ENCODE measurements at regions not wholly inside any gene's neighbourhood (a gene's known extent, or its start where the extent isn't known, plus 50 kb on each side); places are given as distances from the start of the nearest gene placed in this dataset.

DNA sequence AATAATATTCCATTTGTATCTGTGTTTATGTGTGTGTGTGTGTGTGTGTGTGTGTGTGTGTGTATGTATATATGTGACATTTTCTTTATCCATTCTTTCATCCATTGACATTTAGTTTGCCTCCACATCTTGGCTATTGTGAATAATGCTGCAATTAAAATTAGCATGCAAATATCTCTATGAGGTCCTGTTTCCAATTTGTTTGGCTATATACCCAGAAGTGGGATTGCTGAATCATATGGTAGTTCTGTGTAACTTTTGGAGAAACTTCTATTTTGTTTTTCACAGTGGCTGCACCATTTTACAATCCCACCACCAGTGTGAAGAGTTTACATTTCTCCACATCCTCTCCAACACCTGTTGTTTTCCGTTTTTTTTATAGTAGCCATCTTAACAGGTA, 53.1 kb downstream of the CH25H start:
- no peaks in the 10 kb centered on the region for H3K9me3 Mint-ChIP-seq (ENCODE audit: low read depth)
- peaks cover 8% of the 10 kb centered on the region for H3K27me3 Mint-ChIP-seq
- peaks cover 9% of the 10 kb centered on the region for H3K4me1 Mint-ChIP-seq (ENCODE audit: low read depth)
- no peak overlapping the region for H3K27ac Mint-ChIP-seq
- H3K4me3 Mint-ChIP-seq, result no peak overlapping the region
- H3K36me3 Mint-ChIP-seq, result no peaks in the 10 kb centered on the region

- Mint-ChIP-seq H3K36me3 (no peaks in the 10 kb centered on the region), H3K27me3 (peaks cover 8% of the 10 kb centered on the region), H3K4me1 (ENCODE audit: low read depth) (peaks cover 2% of the 10 kb centered on the region), H3K4me3 (no peak overlapping the region), H3K27ac (no peak overlapping the region), H3K9me3 (ENCODE audit: low read depth) (no peaks in the 10 kb centered on the region)
Observed at GRCh38 chr10:89153116-89153515, 54.0 kb downstream of the CH25H start.

- no peaks in the 10 kb centered on the region for H3K36me3 Mint-ChIP-seq
- peaks cover 8% of the 10 kb centered on the region for H3K27me3 Mint-ChIP-seq
- H3K27ac Mint-ChIP-seq, result no peak overlapping the region
- H3K4me1 Mint-ChIP-seq (ENCODE audit: low read depth), result no peaks in the 10 kb centered on the region
- H3K4me3 Mint-ChIP-seq, result no peak overlapping the region
- H3K9me3 Mint-ChIP-seq (ENCODE audit: low read depth), result no peaks in the 10 kb centered on the region
Observed at GRCh38 chr10:89151857-89152256, 55.3 kb downstream of the CH25H start.

GRCh38 chr10:89148061-89148460, 59.1 kb downstream of the CH25H start:
- Mint-ChIP-seq H3K4me1 (ENCODE audit: low read depth) (peaks cover 2% of the 10 kb centered on the region), H3K9me3 (ENCODE audit: low read depth) (no peaks in the 10 kb centered on the region), H3K36me3 (no peaks in the 10 kb centered on the region), H3K4me3 (no peak overlapping the region), H3K27me3 (no peaks in the 10 kb centered on the region), H3K27ac (no peak overlapping the region)

DNA sequence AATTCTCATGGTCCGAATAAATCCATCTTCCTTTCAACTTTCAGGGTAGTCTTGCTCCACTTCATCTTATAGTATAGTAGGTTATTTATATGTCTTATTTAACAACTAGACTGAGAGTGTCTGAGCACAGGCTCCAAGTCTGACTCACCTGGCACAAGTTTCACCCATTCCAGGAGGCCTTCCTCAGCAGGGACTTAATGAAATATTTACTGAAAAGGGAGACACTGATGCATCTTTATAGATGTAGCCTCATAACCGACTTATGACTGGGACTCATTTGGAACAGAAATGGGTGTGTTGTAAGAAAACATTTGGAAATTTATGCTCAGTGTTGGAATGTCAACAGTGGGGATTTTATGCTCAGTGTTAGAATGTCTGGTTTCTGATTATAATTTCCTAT, 59.9 kb downstream of the CH25H start:
- Mint-ChIP-seq H3K4me1 (ENCODE audit: low read depth) (peaks cover 2% of the 10 kb centered on the region), H3K4me3 (no peak overlapping the region), H3K27me3 (no peaks in the 10 kb centered on the region), H3K27ac (no peak overlapping the region), H3K9me3 (ENCODE audit: low read depth) (no peaks in the 10 kb centered on the region), H3K36me3 (no peaks in the 10 kb centered on the region)

GRCh38 chr10:89144836-89145235, 62.3 kb downstream of the CH25H start:
- Mint-ChIP-seq H3K4me1 (ENCODE audit: low read depth) (peaks cover 2% of the 10 kb centered on the region), H3K9me3 (ENCODE audit: low read depth) (no peaks in the 10 kb centered on the region), H3K27ac (no peak overlapping the region)

DNA sequence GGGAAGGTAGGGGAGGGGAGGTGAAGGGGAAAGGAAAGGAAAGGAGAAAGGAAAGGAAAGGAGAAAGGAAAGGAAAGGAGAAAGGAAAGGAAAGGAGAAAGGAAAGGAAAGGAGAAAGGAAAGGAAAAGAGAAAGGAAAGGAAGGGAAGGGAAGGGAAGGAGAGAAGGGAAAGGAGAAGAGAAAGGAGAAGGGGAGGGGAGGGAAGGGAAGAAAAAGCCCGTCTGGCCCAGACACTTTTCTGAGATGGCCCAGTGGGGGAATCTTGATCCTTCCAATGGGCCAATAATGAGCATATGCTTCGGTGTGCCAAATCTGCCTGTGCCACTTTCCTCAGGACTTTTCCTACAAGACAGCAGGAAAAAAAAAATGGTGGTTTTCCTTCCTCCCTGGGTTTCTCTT, 64.5 kb downstream of the CH25H start:
- Mint-ChIP-seq H3K4me1 (ENCODE audit: low read depth) (peaks cover 2% of the 10 kb centered on the region), H3K27ac (no peak overlapping the region), H3K9me3 (ENCODE audit: low read depth) (no peaks in the 10 kb centered on the region), H3K27me3 (no peaks in the 10 kb centered on the region), H3K36me3 (no peaks in the 10 kb centered on the region), H3K4me3 (no peak overlapping the region)

More at GRCh38 chr10:89144836-89145235, 62.3 kb downstream of the CH25H start:
- Mint-ChIP-seq H3K36me3 (no peaks in the 10 kb centered on the region), H3K4me3 (no peak overlapping the region), H3K27me3 (no peaks in the 10 kb centered on the region)

DNA sequence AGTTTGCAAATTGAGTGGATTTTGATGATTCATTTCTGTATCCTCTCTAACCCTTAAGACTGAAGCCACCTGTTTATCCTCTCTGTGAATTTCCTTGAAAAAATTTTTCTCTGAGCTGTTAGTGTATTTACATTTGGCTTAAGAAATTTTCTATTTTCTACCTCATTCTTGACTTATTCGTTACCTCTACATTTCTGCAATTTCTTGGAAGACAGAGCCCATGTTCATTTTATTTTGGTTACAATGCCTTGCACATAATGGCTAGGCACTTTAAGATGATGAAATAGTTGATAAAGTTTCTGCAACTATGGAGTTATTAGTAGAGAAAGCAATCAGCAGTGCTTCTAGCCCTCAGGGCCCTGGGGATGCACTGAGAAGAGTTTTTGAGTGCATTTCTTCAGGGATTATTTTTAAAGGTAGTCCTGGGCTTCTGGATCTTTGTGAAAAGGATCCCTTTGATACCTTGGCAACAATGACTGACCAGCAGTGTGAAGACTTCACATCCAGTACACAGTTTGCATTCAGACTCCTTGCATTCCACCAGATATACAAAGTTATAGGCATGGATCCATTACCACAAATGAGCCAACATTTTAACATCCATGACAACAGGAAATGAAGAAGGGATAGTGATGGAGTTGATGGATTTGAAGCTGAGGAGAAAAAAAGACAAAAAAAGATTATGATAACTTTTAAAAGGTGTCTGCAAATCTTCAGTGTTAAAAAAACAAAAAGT, 68.2 kb downstream of the CH25H start:
- Mint-ChIP-seq H3K4me1 (ENCODE audit: low read depth) (no peaks in the 10 kb centered on the region), H3K27me3 (no peaks in the 10 kb centered on the region), H3K27ac (no peak overlapping the region), H3K9me3 (ENCODE audit: low read depth) (no peaks in the 10 kb centered on the region), H3K36me3 (no peaks in the 10 kb centered on the region), H3K4me3 (no peak overlapping the region)

DNA sequence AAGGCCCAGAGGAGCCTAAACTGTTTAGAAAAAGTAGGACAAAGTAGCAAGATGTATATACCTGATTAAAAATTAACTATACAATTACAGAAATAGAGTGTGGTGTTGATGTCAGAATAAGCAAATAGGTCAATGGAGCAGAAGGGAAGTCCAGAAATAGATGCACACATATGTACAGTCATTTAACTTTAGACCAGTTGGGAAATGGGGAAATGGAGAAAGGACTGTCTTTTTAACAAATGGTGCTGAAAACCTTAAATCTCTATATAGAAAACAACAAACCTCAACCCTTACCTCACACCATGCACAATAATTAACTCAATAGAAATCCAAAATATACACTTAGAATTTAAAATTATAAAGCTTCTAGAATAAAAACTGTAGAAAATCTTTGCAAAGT, 72.2 kb downstream of the CH25H start:
- Mint-ChIP-seq H3K36me3 (no peaks in the 10 kb centered on the region), H3K27ac (no peak overlapping the region), H3K9me3 (ENCODE audit: low read depth) (no peaks in the 10 kb centered on the region), H3K4me1 (ENCODE audit: low read depth) (no peaks in the 10 kb centered on the region), H3K4me3 (no peak overlapping the region), H3K27me3 (no peaks in the 10 kb centered on the region)

DNA sequence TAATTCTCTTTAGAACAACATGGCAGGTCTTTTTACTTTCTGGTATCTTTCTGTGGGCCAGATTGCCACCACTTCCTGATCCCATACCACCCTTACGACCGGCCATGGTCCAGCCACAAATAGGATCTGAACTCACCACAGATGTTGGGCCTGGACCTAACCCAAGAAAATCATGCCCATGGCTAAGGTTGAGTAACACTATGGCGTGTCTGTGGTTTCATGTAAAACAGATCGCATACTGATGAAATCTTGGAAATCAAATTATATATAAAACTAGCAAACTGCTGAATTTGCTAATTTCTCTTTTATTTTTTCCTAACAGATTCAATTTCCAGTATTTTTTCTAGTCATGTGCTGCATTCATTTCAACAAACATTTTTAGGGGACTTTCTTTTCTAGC, 77.2 kb downstream of the CH25H start:
- Mint-ChIP-seq H3K4me1 (ENCODE audit: low read depth) (no peaks in the 10 kb centered on the region), H3K27ac (no peak overlapping the region)

GRCh38 chr10:89122433-89123051, 84.6 kb downstream of the CH25H start:
- H3K9me3 Mint-ChIP-seq (ENCODE audit: low read depth), result no peaks in the 10 kb centered on the region
- H3K4me1 Mint-ChIP-seq (ENCODE audit: low read depth), result no peaks in the 10 kb centered on the region
- H3K36me3 Mint-ChIP-seq, result peaks cover 2% of the 10 kb centered on the region
- H3K27ac Mint-ChIP-seq, result no peak overlapping the region
- peaks cover 9% of the 10 kb centered on the region for H3K27me3 Mint-ChIP-seq
- H3K4me3 Mint-ChIP-seq, result no peak overlapping the region

More for the DNA sequence above, 77.2 kb downstream of the CH25H start:
- no peaks in the 10 kb centered on the region for H3K9me3 Mint-ChIP-seq (ENCODE audit: low read depth)
- H3K36me3 Mint-ChIP-seq, result no peaks in the 10 kb centered on the region
- H3K27me3 Mint-ChIP-seq, result peaks cover 2% of the 10 kb centered on the region
- H3K4me3 Mint-ChIP-seq, result no peak overlapping the region

DNA sequence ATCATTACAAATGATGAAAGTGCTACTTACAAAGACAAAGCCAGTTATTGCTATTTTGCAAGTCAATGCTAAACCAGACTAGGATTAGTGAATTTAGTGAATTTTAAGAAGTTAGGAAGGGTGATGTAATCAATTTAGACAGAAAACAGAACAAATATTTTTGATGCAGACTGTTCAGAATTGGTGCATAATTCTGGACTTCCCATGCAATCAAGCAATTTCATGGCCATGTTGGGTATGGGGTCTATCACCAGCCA, 85.4 kb downstream of the CH25H start:
- peaks cover 11% of the 10 kb centered on the region for H3K27me3 Mint-ChIP-seq
- no peaks in the 10 kb centered on the region for H3K9me3 Mint-ChIP-seq (ENCODE audit: low read depth)
- no peaks in the 10 kb centered on the region for H3K4me1 Mint-ChIP-seq (ENCODE audit: low read depth)
- H3K27ac Mint-ChIP-seq, result no peak overlapping the region
- peaks cover 2% of the 10 kb centered on the region for H3K36me3 Mint-ChIP-seq
- no peak overlapping the region for H3K4me3 Mint-ChIP-seq

- Mint-ChIP-seq H3K27ac (no peak overlapping the region), H3K4me3 (no peak overlapping the region), H3K27me3 (peaks cover 13% of the 10 kb centered on the region), H3K9me3 (ENCODE audit: low read depth) (no peaks in the 10 kb centered on the region), H3K36me3 (peaks cover 2% of the 10 kb centered on the region), H3K4me1 (ENCODE audit: low read depth) (no peaks in the 10 kb centered on the region)
Observed at GRCh38 chr10:89120931-89121763, 86.0 kb downstream of the CH25H start.

GRCh38 chr10:89119651-89120050, 87.5 kb downstream of the CH25H start:
- H3K27me3 Mint-ChIP-seq, result peaks cover 13% of the 10 kb centered on the region
- no peak overlapping the region for H3K4me3 Mint-ChIP-seq
- no peaks in the 10 kb centered on the region for H3K9me3 Mint-ChIP-seq (ENCODE audit: low read depth)
- no peaks in the 10 kb centered on the region for H3K4me1 Mint-ChIP-seq (ENCODE audit: low read depth)
- peaks cover 2% of the 10 kb centered on the region for H3K36me3 Mint-ChIP-seq
- H3K27ac Mint-ChIP-seq, result no peak overlapping the region

DNA sequence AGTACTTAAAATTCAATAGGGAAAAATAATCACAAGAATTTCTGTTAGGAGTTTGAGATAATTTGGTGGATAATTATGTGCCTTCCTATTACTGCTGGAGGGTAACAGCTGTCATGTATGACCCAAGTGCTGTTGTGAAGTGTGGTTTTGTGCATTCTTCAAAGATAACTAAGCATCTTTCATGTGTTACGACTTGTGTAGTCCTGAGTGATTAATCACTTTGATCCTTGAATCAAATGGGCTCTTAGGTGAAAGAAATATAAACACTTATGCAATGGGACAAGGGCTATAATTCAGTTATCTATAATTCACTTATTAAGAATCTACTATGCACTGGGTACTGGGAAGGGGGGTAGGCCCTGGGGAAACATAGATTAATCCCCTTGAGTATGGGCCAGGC, 89.0 kb downstream of the CH25H start:
- Mint-ChIP-seq H3K4me1 (ENCODE audit: low read depth) (no peaks in the 10 kb centered on the region), H3K36me3 (no peaks in the 10 kb centered on the region), H3K27me3 (peaks cover 14% of the 10 kb centered on the region), H3K4me3 (no peak overlapping the region), H3K27ac (no peak overlapping the region), H3K9me3 (ENCODE audit: low read depth) (no peaks in the 10 kb centered on the region)

Data from activated naive CD8-positive, alpha-beta T cell (primary cell).